ENCODE measurements at regions not wholly inside any gene's neighbourhood (a gene's known extent, or its start where the extent isn't known, plus 50 kb on each side); places are given as distances from the start of the nearest gene placed in this dataset.

- TF ChIP-seq CTCF (conservative IDR thresholded peaks at IDR 0.05; ENCODE audit: low read length) (no peak), EZH2phosphoT487 (IDR thresholded peaks at IDR 0.05; ENCODE audit: borderline replicate concordance, low read depth, low read length) (no peak)
Measured at GRCh38 chr15:72967811-72968530, 84.3 kb upstream of the NEO1 start.
